Neural progenitor cell (in vitro differentiated cells): ENCODE measurements at regions not wholly inside any gene's neighbourhood (a gene's known extent, or its start where the extent isn't known, plus 50 kb on each side); places are given as distances from the start of the nearest gene placed in this dataset.

Source experiments
- DNase-seq: peaks from one replicate; pipeline ENCODE4 v3.0.0-alpha.2; 2016; ENCODE audit warnings: low spot score
- H2AFZ ChIP-seq: fragments of 200-600 bp; sonication (generic); replicated peaks from 2 replicates; pipeline ENCODE4 v1.6.1; 2016; ENCODE audit warnings: antibody characterized with exemption
- H3F3A ChIP-seq: fragments of 200-600 bp; sonication (generic); 2 replicates; pipeline ENCODE4 v1.6.1; 2016; ENCODE audit warnings: antibody characterized with exemption, low read depth
- H3K27ac ChIP-seq: fragments of 200-600 bp; sonication (generic); 2 replicates; pipeline ENCODE4 v1.5.1; 2016; ENCODE audit warnings: mild to moderate bottlenecking
- H3K27me3 ChIP-seq: fragments of 200-600 bp; sonication (generic); 2 replicates; pipeline ENCODE4 v1.6.1; 2016; ENCODE audit warnings: mild to moderate bottlenecking, moderate library complexity
- H3K36me3 ChIP-seq: fragments of 200-600 bp; sonication (generic); 2 replicates; pipeline ENCODE4 v1.5.1; 2016
- H3K4me1 ChIP-seq: fragments of 200-600 bp; sonication (generic); 2 replicates; pipeline ENCODE4 v1.6.1; 2016; ENCODE audit warnings: mixed run types
- H3K4me2 ChIP-seq: fragments of 200-600 bp; sonication (generic); 2 replicates; pipeline ENCODE4 v1.6.1; 2016
- H3K4me3 ChIP-seq: fragments of 200-600 bp; sonication (generic); 2 replicates; pipeline ENCODE4 v1.5.1; 2016
- H3K79me2 ChIP-seq: fragments of 200-600 bp; sonication (generic); 2 replicates; pipeline ENCODE4 v1.6.1; 2016; ENCODE audit warnings: low read depth
- H3K9ac ChIP-seq: fragments of 200-600 bp; sonication (generic); 2 replicates; pipeline ENCODE4 v1.6.1; 2016
- H3K9me3 ChIP-seq: fragments of 200-600 bp; sonication (generic); 2 replicates; pipeline ENCODE4 v1.5.1; 2016; ENCODE audit warnings: low read depth
- H4K20me1 ChIP-seq: fragments of 200-600 bp; sonication (generic); 2 replicates; pipeline ENCODE4 v1.6.1; 2016; ENCODE audit warnings: low read depth
- H3K27ac Mint-ChIP-seq: 3 replicates; pipeline ENCODE4 v1.8.0; 2021; ENCODE audit warnings: mixed read lengths
- H3K27me3 Mint-ChIP-seq: 2 replicates; pipeline ENCODE4 v1.8.0; 2022; ENCODE audit warnings: low read depth, mild to moderate bottlenecking, inconsistent platforms, moderate library complexity, mixed read lengths; ENCODE audit not compliant: insufficient read depth
- H3K36me3 Mint-ChIP-seq: 3 replicates; pipeline ENCODE4 v1.8.0; 2021; ENCODE audit warnings: mixed read lengths
- H3K4me1 Mint-ChIP-seq: 3 replicates; pipeline ENCODE4 v1.8.0; 2021; ENCODE audit warnings: mixed read lengths
- H3K4me3 Mint-ChIP-seq: 3 replicates; pipeline ENCODE4 v1.8.0; 2021; ENCODE audit warnings: mild to moderate bottlenecking, moderate library complexity, mixed read lengths
- H3K9me3 Mint-ChIP-seq: 3 replicates; pipeline ENCODE4 v1.8.0; 2020; ENCODE audit warnings: mixed read lengths
- CTCF ChIP-seq: fragments of 200-600 bp; sonication (generic); IDR thresholded peaks from 2 replicates; pipeline ENCODE4 v1.5.1; 2017; ENCODE audit warnings: antibody characterized with exemption, mild to moderate bottlenecking
- EZH2 ChIP-seq: fragments of 200-600 bp; sonication (generic); IDR thresholded peaks from 2 replicates; pipeline ENCODE4 v1.6.1; 2017; ENCODE audit warnings: antibody characterized with exemption, mild to moderate bottlenecking, moderate library complexity
- EZH2phosphoT487 ChIP-seq: fragments of 200-600 bp; sonication (generic); IDR thresholded peaks from 2 replicates; pipeline ENCODE4 v1.6.1; 2017; ENCODE audit warnings: antibody characterized with exemption

DNA sequence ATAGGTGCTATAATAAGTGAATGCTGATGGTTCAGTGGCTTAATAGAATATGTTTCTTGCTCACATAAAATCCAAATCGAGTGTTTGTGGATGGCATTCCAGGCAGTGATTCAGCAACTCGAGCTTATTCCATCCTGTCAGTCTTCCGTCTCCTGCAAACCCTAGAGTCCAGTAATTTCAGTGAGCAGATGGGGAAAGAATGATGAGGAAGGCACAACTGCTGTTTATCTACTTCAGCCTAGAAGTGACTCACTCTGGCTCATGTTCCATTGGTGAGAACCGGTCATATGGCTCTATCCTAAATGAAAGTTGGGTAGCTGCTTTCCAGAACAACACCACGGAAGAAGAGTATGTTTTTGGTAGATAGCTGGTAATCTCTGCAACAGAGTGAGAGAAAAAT, 421.8 kb upstream of the PDE3A start:
- Mint-ChIP-seq H3K27me3 (no peaks in the 10 kb centered on the region), H3K4me1 (peaks cover 12% of the 10 kb centered on the region), H3K4me3 (no peak overlapping the region), H3K36me3 (no peaks in the 10 kb centered on the region), H3K27ac (no peak overlapping the region), H3K9me3 (no peaks in the 10 kb centered on the region)
- no peak overlapping the region for H2AFZ ChIP-seq
- no peaks in the 10 kb centered on the region for H3K27me3 ChIP-seq
- H3K79me2 ChIP-seq: no peaks in the 10 kb centered on the region
- no peaks in the 10 kb centered on the region for H3K9me3 ChIP-seq
- no peaks in the 10 kb centered on the region for H4K20me1 ChIP-seq
- no peak overlapping the region for H3K4me2 ChIP-seq
- no peak for DNase-seq
- no peaks in the 10 kb centered on the region for H3K36me3 ChIP-seq
- H3F3A ChIP-seq: no peaks in the 10 kb centered on the region
- no peak overlapping the region for H3K9ac ChIP-seq
- TF ChIP-seq CTCF (no peak), EZH2 (no peak), EZH2phosphoT487 (no peak)
- H3K4me1 ChIP-seq: no peaks in the 10 kb centered on the region
- H3K27ac ChIP-seq: no peak overlapping the region
- H3K4me3 ChIP-seq: no peak overlapping the region

- Mint-ChIP-seq H3K4me1 (peaks cover 12% of the 10 kb centered on the region), H3K9me3 (no peaks in the 10 kb centered on the region), H3K27ac (peak overlapping the region; percentile 33), H3K27me3 (no peaks in the 10 kb centered on the region), H3K36me3 (no peaks in the 10 kb centered on the region), H3K4me3 (no peak overlapping the region)
- H3K79me2 ChIP-seq: no peaks in the 10 kb centered on the region
- TF ChIP-seq EZH2phosphoT487 (no peak), EZH2 (no peak), CTCF (no peak)
- no peak for DNase-seq
- H3K36me3 ChIP-seq: no peaks in the 10 kb centered on the region
- no peaks in the 10 kb centered on the region for H3F3A ChIP-seq
- no peak overlapping the region for H3K27ac ChIP-seq
- no peaks in the 10 kb centered on the region for H4K20me1 ChIP-seq
- H3K27me3 ChIP-seq: no peaks in the 10 kb centered on the region
- H3K9me3 ChIP-seq: no peaks in the 10 kb centered on the region
- no peak overlapping the region for H2AFZ ChIP-seq
- H3K4me2 ChIP-seq: no peak overlapping the region
- no peaks in the 10 kb centered on the region for H3K4me1 ChIP-seq
- no peak overlapping the region for H3K9ac ChIP-seq
- H3K4me3 ChIP-seq: no peak overlapping the region
Measured at GRCh38 chr12:19947344-19947743, 421.0 kb upstream of the PDE3A start.

GRCh38 chr12:19951664-19952063, 416.7 kb upstream of the PDE3A start:
- no peak overlapping the region for H3K9ac ChIP-seq
- no peak for DNase-seq
- no peaks in the 10 kb centered on the region for H3K79me2 ChIP-seq
- Mint-ChIP-seq H3K4me3 (no peak overlapping the region), H3K27ac (no peak overlapping the region), H3K4me1 (peaks cover 10% of the 10 kb centered on the region), H3K9me3 (no peaks in the 10 kb centered on the region), H3K27me3 (no peaks in the 10 kb centered on the region), H3K36me3 (no peaks in the 10 kb centered on the region)
- H3K4me1 ChIP-seq: no peaks in the 10 kb centered on the region
- no peaks in the 10 kb centered on the region for H3F3A ChIP-seq
- no peak overlapping the region for H3K4me3 ChIP-seq
- no peaks in the 10 kb centered on the region for H3K9me3 ChIP-seq
- H3K36me3 ChIP-seq: no peaks in the 10 kb centered on the region
- no peak overlapping the region for H3K27ac ChIP-seq
- no peaks in the 10 kb centered on the region for H4K20me1 ChIP-seq
- TF ChIP-seq CTCF: no peak
- no peak overlapping the region for H2AFZ ChIP-seq
- no peak overlapping the region for H3K4me2 ChIP-seq
- no peaks in the 10 kb centered on the region for H3K27me3 ChIP-seq

GRCh38 chr12:19953734-19954133, 414.6 kb upstream of the PDE3A start:
- DNase-seq: no peak
- Histone ChIP-seq H3K36me3 (no peaks in the 10 kb centered on the region), H3K27me3 (no peaks in the 10 kb centered on the region), H3K9me3 (no peaks in the 10 kb centered on the region), H3K79me2 (no peaks in the 10 kb centered on the region), H3F3A (no peaks in the 10 kb centered on the region), H3K4me1 (no peaks in the 10 kb centered on the region), H2AFZ (no peak overlapping the region), H3K27ac (no peak overlapping the region), H3K4me2 (no peak overlapping the region), H4K20me1 (no peaks in the 10 kb centered on the region), H3K9ac (no peak overlapping the region), H3K4me3 (no peak overlapping the region)
- H3K36me3 Mint-ChIP-seq: no peaks in the 10 kb centered on the region
- peaks cover 11% of the 10 kb centered on the region for H3K4me1 Mint-ChIP-seq
- H3K4me3 Mint-ChIP-seq: no peak overlapping the region
- H3K27me3 Mint-ChIP-seq: no peaks in the 10 kb centered on the region
- H3K27ac Mint-ChIP-seq: no peak overlapping the region
- no peaks in the 10 kb centered on the region for H3K9me3 Mint-ChIP-seq
- no peak for TF ChIP-seq CTCF
- TF ChIP-seq EZH2phosphoT487: no peak
- TF ChIP-seq EZH2: no peak
